Stimulated activated CD4-positive, alpha-beta T cell treated with anti-CD3 and anti-CD28 coated beads, Interleukin-15, amount 100 ng/mL, for 1 hour (primary cell): ENCODE measurements at regions not wholly inside any gene's neighbourhood (a gene's known extent, or its start where the extent isn't known, plus 50 kb on each side); places are given as distances from the start of the nearest gene placed in this dataset.
"Not testable (repeated sequence)": the region's sequence is repeated elsewhere in the genome, so short reads cannot be mapped to it uniquely, and the experiment has no call there.

Experiments used
- DNase-seq, 2 donors: peaks; one replicate each; pipeline ENCODE4 v3.0.0-alpha.2; 2020; ENCODE audit warnings: low read depth in 1 of 2, low spot score in 1 of 2

DNA sequence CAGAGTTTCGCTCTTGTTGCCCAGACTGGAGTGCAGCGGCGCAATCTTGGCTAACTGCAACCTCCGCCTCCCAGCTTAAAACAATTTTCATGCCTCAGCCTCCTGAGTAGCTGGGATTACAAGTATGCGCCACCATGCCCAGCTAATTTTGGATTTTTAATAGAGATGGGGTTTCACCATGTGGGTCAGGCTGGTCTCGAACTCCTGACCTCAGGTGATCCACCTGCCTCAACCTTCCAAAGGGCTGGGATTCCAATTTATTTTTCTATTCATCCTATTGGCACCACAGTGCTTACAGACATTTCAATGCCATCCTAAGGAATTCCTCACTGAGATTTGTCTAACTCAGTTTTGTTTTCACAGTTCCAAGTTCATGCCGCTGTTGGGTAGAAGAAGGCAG lies 98.3 kb upstream of the EGLN3 start:
- not testable (repeated sequence) for DNase-seq

DNA sequence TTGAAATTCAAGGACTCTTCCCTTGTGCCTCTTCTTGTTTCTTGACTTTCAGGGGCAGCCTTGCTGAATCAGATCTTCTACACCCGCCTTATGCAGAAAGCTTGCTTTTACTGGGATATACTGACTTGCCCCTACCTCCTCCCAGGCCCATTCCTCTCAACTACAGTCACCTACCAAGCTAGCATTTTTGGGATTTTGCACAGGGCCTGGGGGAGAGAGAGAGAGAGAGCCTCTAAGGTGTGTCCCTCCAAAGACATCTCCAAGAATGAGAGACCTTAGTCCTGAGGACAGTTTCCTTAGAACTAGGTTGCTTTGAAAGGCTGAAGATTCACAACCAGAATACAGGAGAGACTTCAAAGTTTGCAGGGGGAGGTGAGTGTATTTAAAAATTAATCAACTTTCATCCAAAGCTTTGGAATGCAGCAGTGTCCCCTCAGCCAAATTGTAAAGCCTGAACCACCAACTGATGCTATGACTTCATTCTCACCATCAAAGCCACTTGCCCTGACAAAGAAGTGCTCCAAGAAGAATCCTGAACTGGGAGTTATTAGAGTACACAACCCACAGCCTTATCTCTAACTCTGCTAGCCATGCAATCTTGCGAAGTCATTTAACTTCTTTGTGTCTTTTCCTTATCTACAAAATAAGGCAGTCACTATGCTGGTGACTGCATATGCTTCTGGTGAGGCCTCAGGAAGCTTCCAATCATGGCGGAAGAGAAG lies 96.1 kb upstream of the EGLN3 start:
- DNase-seq = no peak

DNA sequence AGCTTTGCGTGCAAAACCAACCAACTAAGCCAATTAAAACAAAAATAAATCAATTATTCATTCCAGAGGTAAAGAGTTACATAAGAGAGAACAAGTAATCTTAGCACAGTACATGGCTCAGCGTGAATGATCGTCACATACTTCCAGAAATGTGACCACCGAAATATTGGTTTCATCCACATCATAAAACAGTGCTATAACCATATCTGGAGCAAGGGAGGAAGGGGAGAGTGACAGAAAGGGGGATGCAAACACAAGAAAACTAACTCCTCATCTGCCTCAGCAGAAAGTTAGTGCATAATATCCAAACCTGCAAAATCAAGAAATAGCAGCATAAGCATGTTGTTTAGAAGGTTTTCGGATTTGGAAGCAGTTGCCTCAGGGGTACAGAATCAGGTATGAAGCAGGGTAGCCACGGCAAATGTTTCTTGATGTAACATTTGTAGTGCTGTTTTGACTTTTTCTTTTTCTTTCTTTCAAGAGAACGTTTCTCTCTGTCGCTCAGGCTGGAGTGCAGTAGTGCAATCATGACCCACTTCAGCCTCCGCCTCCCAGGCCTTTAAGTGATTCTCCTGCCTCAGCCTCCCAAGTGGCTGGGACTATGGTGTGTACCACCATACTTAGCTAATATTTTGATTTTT lies 93.9 kb upstream of the EGLN3 start:
- no peak for DNase-seq

DNA sequence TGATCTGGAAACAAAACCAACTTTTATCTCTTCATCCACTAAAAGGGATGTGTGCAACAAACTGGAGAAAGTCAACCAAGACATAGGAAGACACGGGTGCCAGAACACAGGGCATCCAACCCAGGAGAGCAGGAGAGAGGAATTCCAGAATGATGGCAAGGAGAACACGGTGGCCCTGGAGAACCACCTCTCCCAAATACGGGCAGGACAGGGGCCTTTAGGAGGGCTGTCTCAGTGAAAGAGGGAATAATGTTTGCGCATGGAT lies 93.4 kb upstream of the EGLN3 start:
- DNase-seq = no peak

DNA sequence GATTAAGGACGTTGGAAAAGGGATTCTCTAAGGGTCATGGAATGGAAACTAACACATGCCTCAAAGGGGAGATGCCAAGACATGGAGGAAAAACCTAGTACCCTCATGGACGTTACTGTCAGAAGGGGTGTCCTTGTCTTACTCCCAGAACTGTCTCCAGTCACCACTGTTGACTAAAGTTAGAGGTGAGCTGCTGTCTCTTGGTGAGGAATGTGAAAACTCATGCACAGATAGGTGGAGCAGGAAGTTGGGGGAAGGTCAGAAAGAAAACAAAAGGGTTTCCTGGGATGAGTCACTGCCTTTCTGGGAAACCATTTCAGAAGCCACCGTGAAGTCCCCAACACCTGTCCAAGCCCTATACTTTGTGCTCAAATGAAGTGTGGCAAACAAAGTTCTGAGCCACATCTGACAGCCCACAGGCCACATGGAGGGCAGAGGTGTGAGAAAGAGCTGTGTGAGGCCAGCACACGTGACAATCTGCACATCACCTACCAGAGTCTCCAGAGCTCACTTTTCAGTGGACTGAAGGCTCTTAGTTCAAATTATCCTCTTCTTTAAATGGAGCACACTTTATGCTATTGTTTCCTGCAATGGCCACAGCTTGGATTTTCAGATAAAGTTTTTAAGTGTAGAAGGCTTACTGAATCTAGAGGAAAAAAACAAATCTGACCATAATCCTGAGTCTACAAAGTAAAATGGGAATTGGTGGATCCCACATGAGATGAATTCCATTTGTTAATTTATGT lies 92.9 kb upstream of the EGLN3 start:
- peak; percentile 15 to 31 for DNase-seq

DNA sequence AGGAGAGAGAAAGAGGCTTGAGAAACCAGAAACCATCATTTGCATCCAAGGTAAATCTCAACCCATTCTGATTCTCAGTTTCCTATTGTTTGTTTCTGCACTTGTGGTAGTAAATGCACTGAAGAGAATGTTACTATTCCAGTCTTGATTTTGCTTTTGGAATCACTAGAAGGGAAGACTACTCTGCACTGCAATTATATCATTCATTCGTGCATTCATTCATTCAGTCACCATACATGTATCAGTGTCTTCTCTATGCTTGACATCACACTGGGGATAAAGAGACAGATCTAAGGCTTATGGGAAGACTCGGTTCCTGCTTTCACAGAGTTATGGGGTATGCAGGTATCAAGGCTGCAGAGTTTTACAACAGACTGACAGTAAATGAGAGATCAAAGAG lies 90.3 kb upstream of the EGLN3 start:
- no peak for DNase-seq

DNA sequence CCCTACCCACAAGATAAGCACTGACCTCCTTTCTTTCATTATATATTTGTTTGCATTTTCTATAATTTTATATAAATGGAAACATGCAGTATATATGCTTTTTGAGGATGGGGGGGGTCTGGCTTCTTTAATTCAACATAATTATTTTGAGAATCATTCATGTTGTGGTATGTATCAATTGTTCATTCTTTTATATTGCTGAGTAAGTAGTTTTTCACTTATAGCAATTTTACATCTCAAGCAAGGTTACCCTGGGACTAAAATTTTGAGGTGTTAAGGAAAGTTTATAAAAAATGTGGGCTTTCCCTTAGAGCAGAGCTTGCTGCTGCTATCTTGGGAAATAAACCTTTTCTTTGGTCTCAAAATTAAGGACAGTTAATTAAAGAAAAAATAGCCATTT lies 89.9 kb upstream of the EGLN3 start:
- DNase-seq = no peak

DNA sequence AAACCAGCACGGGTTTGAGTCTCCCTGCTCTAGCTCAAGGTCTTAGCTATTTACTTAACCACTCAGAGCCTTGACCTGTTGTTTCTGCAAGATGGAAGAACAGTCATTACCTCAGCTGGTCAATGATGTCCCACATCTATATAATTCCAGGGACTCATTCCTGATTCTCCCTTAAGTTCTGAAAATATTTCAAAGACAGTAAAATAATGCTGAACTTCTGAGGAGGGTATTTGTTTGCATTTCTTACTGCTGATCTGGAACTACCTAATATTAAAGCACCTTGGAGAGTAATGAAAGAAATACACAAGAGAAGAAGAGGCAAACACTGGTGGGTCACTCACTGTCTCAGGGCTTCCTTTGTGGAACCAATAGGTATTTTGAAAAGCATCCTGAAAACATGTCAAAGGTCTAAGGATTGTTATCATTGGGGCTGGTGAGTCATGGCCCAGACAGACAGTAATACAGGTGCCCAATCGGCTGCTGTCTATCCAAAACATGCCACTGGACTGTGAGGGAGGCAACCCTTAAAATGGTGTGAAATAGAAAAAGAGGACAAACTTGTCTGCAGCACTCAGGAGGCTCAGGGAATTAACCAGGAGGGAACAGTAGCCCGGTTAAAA lies 88.7 kb upstream of the EGLN3 start:
- no peak for DNase-seq

DNA sequence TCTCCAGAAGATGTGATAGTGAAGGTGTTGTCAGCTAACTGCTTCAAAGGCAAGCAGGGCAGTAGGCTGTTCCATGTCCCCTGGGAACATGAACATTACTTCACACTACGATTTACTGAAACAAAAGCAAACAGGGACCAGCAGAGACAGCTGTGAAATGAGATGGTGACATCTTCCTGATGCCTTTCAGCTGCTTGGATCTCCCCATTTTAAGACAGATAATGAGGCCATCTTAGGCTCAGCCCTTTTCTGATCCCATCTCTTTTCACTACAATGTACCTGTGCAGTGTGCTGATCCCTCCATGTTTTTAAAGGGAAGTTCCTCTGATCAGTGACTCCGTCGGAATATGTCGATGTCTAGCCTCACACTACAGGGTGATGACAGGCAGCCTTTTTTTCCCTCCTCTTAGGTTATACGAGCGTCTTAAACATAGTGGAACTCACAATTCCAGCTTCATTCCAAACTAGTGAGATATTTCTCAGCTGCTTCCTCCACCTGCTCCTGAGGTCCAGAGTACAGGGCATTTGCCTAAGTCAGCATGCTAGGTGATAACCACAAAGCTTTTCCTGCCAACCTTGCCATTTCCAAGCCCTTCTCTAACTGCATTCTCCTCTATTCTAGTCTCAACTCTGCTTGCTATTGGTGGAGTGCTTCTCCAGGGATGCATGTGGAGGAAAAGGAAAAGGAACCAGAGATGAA lies 87.6 kb upstream of the EGLN3 start:
- DNase-seq = no peak

DNA sequence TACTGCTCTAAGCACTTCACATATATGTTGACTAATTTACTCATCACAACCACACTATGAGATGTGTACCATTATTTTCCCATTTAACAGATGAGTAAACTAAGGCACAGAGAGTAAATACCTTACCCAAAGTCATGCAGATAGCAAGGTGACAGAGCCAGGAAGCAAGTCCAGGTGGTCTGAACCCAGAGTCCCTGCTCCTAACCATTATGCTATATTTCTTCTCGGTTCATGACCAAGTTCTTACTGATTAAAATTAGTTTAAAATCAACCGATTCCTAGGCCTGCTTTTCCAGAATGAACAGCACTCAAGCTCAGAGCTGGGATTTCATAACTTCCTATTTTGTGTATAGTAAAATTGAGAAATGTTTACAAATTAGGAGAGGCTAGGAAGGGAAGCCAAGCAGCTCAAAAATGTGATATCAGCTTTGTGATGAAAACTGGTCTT lies 85.5 kb upstream of the EGLN3 start:
- DNase-seq = no peak

DNA sequence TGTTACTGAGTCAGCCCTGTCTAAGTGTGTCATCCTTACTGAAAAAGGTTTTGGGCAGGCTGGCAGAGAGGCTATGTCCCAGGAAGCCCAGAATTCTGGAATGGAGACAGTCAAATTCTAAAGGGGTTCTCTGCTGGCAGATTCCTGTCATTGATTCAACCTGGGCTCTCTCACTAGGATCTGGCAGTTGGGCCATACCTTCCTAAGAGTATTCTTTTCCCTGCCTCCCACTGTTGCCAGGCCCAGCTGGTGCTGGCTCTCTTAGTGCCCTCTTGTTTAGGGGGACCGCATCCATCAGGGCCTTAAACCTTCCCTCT lies 85.0 kb upstream of the EGLN3 start:
- DNase-seq = no peak

DNA sequence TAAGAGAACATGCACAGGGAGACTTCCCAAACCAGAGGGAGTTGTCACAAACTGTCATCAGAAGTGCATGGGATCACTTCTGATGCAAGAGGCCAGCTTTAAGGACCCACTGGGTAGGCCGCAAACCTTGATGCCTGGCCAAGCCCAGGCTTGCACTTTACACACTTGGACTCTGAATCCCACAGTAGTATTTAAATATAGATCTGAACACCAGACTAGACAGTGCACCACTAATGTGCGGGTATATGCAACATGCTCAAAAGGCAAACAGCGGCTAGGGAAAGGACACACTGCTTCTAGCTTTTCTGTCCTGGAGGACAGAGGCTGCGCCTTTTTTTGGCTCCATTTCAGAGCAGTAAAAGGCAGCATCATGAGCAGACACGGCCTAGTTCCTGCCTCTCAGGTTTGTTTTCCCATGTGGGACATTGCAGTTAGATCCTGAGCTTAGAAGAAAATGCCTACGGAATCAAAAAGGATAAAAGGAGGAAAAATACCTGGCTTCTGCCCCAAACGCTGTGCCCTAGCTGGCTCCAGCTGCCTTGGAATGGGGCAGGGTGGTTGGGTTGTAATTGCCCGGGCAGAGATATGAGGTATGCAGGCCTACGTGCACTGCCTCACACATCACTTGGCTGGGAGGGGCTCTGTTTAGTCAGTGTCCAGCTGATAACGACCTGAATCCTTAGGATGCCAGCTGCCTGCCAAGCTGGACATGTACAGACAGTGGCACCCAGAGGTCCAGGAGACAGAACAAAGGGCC lies 84.5 kb upstream of the EGLN3 start:
- DNase-seq = no peak

DNA sequence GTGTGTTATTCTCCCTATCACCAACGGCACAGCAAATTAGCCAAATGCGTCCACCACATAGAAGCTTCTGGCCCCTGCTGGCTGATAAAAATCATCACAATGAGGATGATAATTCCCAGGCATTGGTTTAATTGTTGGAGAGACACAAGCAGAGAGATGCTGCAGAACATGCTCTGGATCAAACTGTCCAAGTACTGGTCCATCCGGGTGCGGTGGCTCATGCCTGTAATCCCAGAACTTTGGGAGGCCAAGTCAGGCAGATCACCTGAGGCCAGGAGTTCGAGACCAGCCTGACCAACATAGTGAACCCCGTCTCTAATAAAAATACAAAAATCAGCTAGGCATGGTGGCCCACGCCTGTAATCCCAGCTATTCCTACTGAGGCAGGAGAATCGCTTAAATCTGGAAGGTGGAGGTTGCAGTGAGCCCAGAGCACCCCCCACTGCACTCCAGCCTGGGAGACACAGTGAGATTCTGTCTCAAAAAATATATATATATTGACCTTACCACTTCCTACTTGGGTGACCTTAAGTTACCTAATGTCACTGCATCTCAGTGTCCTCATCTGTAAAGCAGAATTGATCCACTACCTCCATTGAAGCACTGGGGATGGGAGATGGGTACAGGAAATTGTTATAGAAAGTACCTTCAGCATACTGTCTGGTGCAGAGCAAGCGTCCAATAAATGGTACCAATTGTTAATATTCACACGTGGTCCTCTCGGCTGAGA lies 83.7 kb upstream of the EGLN3 start:
- no peak for DNase-seq

DNA sequence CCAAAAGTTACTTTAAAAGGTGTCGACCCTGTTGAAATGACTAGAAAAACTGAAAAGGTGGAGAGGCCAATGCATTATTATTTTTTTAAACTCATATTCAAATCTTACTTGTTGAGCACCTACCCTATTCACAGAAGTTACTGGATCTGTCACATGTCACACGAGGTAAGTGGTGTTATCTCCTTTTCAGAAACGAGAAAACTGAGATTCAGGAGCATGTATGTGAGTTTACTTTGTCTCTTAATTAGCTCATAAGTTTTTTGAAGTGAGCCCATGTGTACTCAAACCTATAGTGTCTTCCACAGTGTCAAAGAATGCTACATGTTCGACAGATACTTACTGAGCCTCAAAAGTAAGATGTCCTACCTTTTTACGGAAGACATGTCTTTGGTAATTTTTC lies 81.8 kb upstream of the EGLN3 start:
- DNase-seq = no peak

DNA sequence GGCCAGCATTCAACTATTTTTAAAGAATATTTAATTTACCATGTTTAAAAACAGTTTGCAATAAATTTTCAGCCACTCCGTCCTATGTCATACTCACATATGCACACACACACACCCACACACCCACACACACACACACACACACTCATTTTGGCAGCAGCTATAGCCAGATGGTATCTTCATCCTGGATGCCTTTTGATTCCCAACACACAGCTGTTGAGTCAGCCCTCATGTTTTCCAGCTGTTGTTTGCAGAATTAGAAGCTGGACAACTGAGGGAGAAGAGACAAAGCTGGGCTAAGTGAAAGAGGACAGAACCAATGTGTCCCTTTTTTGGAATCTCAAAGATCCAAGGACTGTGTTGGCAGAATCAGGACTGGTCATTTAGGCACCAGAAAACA lies 80.0 kb upstream of the EGLN3 start:
- no peak for DNase-seq

DNA sequence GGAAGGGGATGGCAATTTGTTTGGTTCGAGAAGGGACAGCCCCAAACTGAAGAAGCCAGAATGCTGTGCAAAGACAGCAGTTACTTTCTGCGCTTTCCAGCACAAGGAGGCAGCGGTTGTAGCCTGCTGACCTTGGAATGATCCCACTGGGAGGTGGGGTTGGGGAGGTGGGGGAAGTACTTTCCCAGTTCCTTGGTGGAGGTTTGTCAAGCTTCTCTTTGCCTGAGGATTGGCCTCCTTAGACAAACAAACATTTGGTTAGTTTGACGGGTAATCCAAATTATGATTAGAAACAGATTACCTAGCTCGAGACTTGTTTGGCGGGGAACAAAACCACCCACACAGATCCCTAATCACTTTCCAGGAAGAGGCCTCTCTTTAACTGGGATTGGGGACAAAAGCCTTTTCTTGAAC lies 79.1 kb upstream of the EGLN3 start:
- DNase-seq = no peak

DNA sequence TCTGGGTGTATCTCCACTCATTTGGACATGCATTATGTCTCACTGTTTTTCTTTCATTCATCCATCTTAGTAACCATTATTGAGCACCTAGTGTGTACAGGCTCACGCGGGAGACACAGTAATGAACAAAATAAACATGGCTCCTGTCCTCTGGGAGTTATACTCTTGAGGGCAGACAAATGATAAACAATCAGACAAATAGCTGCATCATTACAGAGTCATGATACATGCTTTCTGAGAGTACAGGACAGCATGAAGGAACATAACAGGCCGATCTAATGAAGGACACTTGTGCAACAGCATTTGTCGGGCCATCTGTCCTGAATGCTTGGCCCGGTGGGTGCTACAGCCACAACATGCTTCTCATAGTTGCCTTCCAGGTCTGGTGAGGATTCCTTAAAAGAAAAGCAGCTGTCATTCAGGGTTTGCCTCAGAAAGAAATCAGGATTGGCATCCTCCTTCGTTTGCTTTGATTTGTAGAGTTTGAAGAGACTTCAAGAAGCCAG lies 77.2 kb upstream of the EGLN3 start:
- DNase-seq = no peak

DNA sequence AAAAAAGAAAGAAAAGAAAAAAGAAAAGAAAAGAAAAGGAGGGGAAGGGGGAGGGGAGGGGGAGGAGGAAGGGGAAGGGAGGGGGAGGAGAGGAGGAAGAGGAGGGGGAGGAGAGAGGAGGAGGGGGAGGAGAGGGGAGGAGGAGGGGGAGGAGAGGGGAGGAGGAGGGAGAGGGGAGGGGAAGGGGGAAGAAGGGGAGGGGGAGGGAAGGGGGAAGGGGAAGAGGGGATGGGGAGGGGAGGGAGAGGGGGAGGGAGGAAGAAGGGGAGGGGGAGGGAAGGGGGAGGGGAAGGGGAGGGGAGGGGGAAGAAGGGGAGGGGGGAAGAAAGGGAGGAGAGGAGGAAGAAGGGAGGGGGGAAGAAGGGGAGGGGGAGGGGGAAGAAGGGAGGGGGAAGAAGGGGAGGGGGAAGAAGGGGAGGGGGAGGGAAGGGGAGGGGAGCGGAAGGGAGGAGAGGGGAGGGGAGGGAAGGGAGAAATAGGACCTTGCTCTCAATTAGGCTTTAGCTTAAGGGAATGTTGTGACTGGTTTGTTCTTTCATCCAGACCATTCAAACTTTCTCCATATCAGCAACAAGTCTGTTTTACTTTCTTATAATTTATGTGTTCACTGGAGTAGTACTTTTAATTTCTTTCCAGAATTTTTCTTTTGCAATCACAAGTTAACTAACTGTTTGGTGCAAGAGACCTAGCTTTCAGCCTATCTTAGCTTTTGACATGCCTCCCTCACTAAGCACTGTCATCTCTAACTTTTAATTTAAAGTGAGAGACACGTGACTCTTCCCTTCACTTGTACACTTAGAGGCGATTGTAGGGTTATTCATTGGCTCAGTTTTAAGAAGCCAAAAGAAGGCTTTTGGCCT lies 76.5 kb upstream of the EGLN3 start:
- no peak for DNase-seq

DNA sequence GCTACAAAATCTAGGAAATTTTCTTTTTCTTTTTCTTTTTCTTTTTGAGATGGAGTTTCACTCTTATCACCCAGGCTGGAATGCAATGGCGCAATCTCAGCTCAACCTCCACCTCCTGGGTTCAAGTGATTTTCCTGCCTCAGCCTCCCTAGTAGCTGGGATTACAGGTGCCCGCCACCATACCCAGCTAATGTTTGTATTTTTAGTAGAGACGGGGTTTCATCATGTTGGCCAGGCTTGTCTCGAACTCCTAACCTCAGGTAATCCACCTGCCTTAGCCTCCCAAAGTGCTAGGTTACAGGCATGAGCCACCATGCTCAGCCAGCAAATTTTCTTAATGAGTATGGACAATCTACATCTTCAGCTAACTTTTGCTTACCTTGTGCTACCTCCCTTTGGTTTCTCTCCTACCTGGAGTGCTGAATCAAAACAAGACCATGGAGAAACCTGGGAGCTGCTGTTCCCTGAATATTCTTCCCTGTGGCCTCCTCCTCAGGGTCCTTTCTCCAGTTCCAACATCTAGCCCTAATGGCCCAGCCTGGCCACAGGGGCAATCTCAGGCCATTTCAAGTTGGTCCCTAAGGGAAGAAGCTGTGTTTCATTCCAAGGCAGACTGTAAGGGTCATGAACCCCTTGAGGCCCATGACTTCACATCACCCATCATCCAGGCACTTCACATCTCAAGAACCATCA lies 74.6 kb upstream of the EGLN3 start:
- no peak for DNase-seq
